ENCODE measurements at regions not wholly inside any gene's neighbourhood (a gene's known extent, or its start where the extent isn't known, plus 50 kb on each side); places are given as distances from the start of the nearest gene placed in this dataset.

- Histone ChIP-seq H3K4me3 (ENCODE audit: low read length) (no peak overlapping the region), H3K4me2 (ENCODE audit: low read length) (no peak overlapping the region), H3K9ac (ENCODE audit: low read length) (no peak overlapping the region), H3F3A (ENCODE audit: insufficient read depth, low read length, poor library complexity, severe bottlenecking) (no peaks in the 10 kb centered on the region), H2AFZ (ENCODE audit: low read depth, low read length) (no peak overlapping the region), H3K79me2 (replicated peaks; ENCODE audit: insufficient read depth, low read length) (no peaks in the 10 kb centered on the region), H3K27me3 (ENCODE audit: insufficient read depth, low read depth, low read length) (peaks cover 10% of the 10 kb centered on the region), H3K9me2 (ENCODE audit: insufficient read depth, low read length) (no peaks in the 10 kb centered on the region), H4K20me1 (ENCODE audit: insufficient read depth) (no peaks in the 10 kb centered on the region), H3K36me3 (ENCODE audit: insufficient read depth, low read length) (no peaks in the 10 kb centered on the region), H3K9me3 (ENCODE audit: low read length) (no peaks in the 10 kb centered on the region), H3K27ac (ENCODE audit: low read length) (no peak overlapping the region)
- TF ChIP-seq EP300 (conservative IDR thresholded peaks at IDR 0.05; ENCODE audit: poor library complexity, severe bottlenecking) (no peak), TAF1 (IDR thresholded peaks at IDR 0.05; ENCODE audit: low read depth) (no peak), POLR2AphosphoS5 (IDR thresholded peaks at IDR 0.05) (no peak), REST (IDR thresholded peaks at IDR 0.05; ENCODE audit: borderline replicate concordance) (no peak), RAD21 (conservative IDR thresholded peaks at IDR 0.05) (no peak), EZH2 (IDR thresholded peaks at IDR 0.05; ENCODE audit: borderline replicate concordance, insufficient read depth, low read length, poor library complexity, severe bottlenecking) (no peak), SMC3 (conservative IDR thresholded peaks at IDR 0.05; ENCODE audit: poor library complexity) (no peak)
Observed at GRCh38 chrX:40148385-40149285, 50.9 kb upstream of the BCOR start.

- H3K27me3 ChIP-seq (ENCODE audit: insufficient read depth, low read depth, low read length) = peaks cover 10% of the 10 kb centered on the region
- H3K4me3 ChIP-seq (ENCODE audit: low read length) = no peak overlapping the region
Observed at GRCh38 chrX:40147971-40148370, 50.2 kb upstream of the BCOR start.

More at GRCh38 chrX:40147971-40148370, 50.2 kb upstream of the BCOR start:
- Histone ChIP-seq H3K4me2 (ENCODE audit: low read length) (no peak overlapping the region), H4K20me1 (ENCODE audit: insufficient read depth) (no peaks in the 10 kb centered on the region), H3K79me2 (replicated peaks; ENCODE audit: insufficient read depth, low read length) (no peaks in the 10 kb centered on the region), H2AFZ (ENCODE audit: low read depth, low read length) (no peak overlapping the region), H3F3A (ENCODE audit: insufficient read depth, low read length, poor library complexity, severe bottlenecking) (no peaks in the 10 kb centered on the region), H3K9ac (ENCODE audit: low read length) (no peak overlapping the region), H3K9me2 (ENCODE audit: insufficient read depth, low read length) (no peaks in the 10 kb centered on the region), H3K36me3 (ENCODE audit: insufficient read depth, low read length) (no peaks in the 10 kb centered on the region), H3K27ac (ENCODE audit: low read length) (no peak overlapping the region), H3K9me3 (ENCODE audit: low read length) (no peaks in the 10 kb centered on the region)
- TF ChIP-seq REST (IDR thresholded peaks at IDR 0.05; ENCODE audit: borderline replicate concordance) (no peak), TAF1 (IDR thresholded peaks at IDR 0.05; ENCODE audit: low read depth) (no peak), RAD21 (conservative IDR thresholded peaks at IDR 0.05) (no peak), EZH2 (IDR thresholded peaks at IDR 0.05; ENCODE audit: borderline replicate concordance, insufficient read depth, low read length, poor library complexity, severe bottlenecking) (no peak), EP300 (conservative IDR thresholded peaks at IDR 0.05; ENCODE audit: poor library complexity, severe bottlenecking) (no peak), POLR2AphosphoS5 (IDR thresholded peaks at IDR 0.05) (no peak), CTCF (IDR thresholded peaks at IDR 0.05; ENCODE audit: poor library complexity, severe bottlenecking) (no peak), SMC3 (conservative IDR thresholded peaks at IDR 0.05; ENCODE audit: poor library complexity) (no peak), MXI1 (conservative IDR thresholded peaks at IDR 0.05; ENCODE audit: poor library complexity, severe bottlenecking) (no peak)

Data from neural cell (in vitro differentiated cells).